Coronary artery (tissue), 2 donors: ENCODE measurements at regions not wholly inside any gene's neighbourhood (a gene's known extent, or its start where the extent isn't known, plus 50 kb on each side); places are given as distances from the start of the nearest gene placed in this dataset.
"Not testable (repeated sequence)": the region's sequence is repeated elsewhere in the genome, so short reads cannot be mapped to it uniquely, and the experiment has no call there.

Experiments used
- DNase-seq: peaks from one replicate; pipeline ENCODE4 v3.0.0-alpha.2; 2017; ENCODE audit warnings: low spot score
- H3K27ac ChIP-seq, 2 donors: fragments of 200-600 bp; sonication (generic); one replicate each; pipeline ENCODE4 v1.5.1; 2016 to 2019
- H3K4me3 ChIP-seq: fragments of 200-600 bp; sonication (generic); 2 replicates; pipeline ENCODE4 v1.5.1; 2016; ENCODE audit warnings: mild to moderate bottlenecking, moderate library complexity
- TF ChIP-seq, protein P1 (sequence below): fragments of 200-600 bp; sonication (generic); IDR thresholded peaks from one replicate; pipeline ENCODE4 v1.5.1; 2019; ENCODE audit warnings: antibody characterized with exemption

- DNase-seq = no peak
- TF ChIP-seq, protein P1, sequence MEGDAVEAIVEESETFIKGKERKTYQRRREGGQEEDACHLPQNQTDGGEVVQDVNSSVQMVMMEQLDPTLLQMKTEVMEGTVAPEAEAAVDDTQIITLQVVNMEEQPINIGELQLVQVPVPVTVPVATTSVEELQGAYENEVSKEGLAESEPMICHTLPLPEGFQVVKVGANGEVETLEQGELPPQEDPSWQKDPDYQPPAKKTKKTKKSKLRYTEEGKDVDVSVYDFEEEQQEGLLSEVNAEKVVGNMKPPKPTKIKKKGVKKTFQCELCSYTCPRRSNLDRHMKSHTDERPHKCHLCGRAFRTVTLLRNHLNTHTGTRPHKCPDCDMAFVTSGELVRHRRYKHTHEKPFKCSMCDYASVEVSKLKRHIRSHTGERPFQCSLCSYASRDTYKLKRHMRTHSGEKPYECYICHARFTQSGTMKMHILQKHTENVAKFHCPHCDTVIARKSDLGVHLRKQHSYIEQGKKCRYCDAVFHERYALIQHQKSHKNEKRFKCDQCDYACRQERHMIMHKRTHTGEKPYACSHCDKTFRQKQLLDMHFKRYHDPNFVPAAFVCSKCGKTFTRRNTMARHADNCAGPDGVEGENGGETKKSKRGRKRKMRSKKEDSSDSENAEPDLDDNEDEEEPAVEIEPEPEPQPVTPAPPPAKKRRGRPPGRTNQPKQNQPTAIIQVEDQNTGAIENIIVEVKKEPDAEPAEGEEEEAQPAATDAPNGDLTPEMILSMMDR = no peak
- Histone ChIP-seq H3K4me3 (no peak overlapping the region), H3K27ac (no peak overlapping the region)
Observed at GRCh38 chr15:81660976-81661375, 287.0 kb upstream of the TMC3 start.

DNA sequence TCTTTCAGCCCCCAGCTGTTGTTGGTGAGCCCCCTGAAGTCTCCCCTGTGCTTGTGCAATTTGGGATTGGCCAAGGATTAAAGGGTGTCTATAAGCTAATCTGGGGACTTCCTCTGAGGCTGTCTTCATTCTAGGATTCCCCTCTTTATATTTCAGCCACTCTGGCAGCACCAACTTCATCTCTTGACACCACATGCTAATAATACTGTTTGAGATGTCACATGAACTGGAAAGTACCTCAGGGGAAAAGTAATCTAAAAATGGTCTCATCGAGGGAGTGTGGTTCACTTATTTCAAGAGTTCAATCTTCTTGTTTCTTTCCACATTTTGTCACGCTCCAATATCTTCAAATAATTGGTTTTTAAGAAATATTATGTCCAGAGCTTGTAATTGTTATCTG, 279.2 kb upstream of the TMC3 start:
- TF ChIP-seq, protein P1 = no peak
- H3K4me3 ChIP-seq = no peak overlapping the region
- no peak for DNase-seq
- no peak overlapping the region for H3K27ac ChIP-seq

- no peak overlapping the region for H3K27ac ChIP-seq
- DNase-seq = no peak
- TF ChIP-seq, protein P1 = no peak
- H3K4me3 ChIP-seq = no peak overlapping the region
Observed at GRCh38 chr15:81645470-81645869, 271.5 kb upstream of the TMC3 start.

- no peak for DNase-seq
- TF ChIP-seq, protein P1 = no peak
Observed at GRCh38 chr15:81643771-81644170, 269.8 kb upstream of the TMC3 start.

DNA sequence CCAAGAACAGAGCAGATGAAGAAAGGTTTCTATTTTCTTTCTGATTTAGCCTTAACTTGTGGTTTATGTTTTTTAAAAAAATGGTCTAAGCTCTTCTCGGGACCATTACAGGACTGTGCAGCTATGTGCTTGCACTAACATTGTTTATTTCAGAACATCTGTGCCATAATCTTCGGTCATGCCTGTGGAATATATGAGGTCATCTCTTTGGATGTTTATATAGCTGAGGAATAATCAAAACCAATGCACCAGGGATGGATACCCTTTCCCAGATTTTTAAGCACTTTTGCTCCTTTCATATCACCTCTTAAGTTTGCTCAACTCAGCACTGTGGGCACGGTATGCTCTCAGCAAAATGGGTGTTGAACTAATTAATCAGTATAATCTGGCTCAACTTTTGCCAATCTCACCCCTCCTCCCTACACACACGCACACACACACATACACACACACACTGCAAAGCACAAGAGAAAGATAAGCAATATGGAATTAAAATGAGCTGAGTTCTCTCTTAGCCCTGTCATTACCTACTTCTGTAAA, 268.5 kb upstream of the TMC3 start:
- no peak for DNase-seq
- TF ChIP-seq, protein P1 = no peak
- Histone ChIP-seq H3K4me3 (no peak overlapping the region), H3K27ac (no peak overlapping the region)

More at GRCh38 chr15:81643771-81644170, 269.8 kb upstream of the TMC3 start:
- Histone ChIP-seq H3K27ac (no peak overlapping the region), H3K4me3 (no peak overlapping the region)

DNA sequence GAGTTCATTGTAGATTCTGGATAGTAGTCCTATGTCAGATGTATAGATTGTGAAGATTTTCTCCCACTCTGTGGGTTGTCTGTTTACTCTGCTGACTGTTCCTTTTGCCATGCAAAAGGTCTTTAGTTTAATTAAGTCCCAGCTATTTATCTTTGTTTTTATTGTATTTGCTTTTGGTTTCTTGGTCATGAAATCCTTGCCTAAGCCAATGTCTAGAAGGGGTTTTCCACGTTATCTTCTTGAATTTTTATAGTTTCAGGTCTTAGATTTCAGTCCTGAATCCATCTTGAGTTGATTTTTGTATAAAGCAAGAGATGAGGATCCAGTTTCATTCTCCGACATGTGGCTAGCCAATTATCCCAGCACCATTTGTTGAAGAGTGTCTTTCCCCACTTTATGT, 262.1 kb upstream of the TMC3 start:
- H3K27ac ChIP-seq, H3K4me3 ChIP-seq, DNase-seq: not testable (repeated sequence)

DNA sequence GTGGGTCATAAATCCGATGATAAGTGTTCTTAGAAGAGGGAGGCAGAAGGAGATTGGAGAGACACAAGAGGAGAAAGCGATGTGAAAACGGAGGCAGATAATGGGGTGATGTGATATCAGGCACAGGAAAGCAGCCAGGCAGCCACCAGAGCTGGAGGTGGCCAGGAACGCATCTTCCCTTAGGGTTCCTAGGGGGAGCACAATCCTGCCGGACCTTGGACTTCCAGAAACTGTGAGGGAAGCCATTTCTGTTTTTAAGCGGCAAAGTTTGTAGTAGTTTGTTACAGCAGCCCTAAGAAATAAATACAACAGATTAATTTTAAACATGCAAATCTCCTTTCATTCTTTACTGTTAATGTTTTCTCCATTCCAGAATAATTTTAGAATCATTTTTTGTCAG, 259.9 kb upstream of the TMC3 start:
- no peak for DNase-seq
- no peak overlapping the region for H3K4me3 ChIP-seq
- TF ChIP-seq, protein P1 = no peak
- H3K27ac ChIP-seq = no peak overlapping the region

DNA sequence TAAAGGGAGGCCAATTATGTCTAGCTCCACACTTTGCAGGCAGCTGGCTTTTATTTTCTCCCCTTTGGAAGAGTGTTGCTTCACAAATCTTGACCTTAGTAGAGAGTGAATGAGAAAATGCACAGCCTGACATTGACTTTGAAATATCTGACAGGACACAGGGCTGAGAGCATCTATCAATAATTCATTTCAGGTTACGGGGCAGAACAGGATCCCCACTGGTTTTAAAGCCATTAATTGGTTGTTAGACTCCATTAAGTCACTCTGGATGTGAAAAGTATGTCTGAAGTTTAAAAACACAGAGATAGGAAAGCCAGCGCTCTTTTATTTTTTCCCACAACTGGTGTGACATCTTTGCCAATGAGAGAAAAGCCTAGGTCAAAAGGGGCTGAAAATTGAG, 251.9 kb upstream of the TMC3 start:
- no peak overlapping the region for H3K4me3 ChIP-seq
- DNase-seq = no peak
- H3K27ac ChIP-seq = no peak overlapping the region
- TF ChIP-seq, protein P1 = no peak
